Ammon's horn (tissue), 1 donor: ENCODE measurements at regions not wholly inside any gene's neighbourhood (a gene's known extent, or its start where the extent isn't known, plus 50 kb on each side); places are given as distances from the start of the nearest gene placed in this dataset.
A peak's percentile ranks its signal among the peaks of the same experiment; 100 is the strongest.
"Not testable (repeated sequence)": the region's sequence is repeated elsewhere in the genome, so short reads cannot be mapped to it uniquely, and the experiment has no call there.

Experiments used
- DNase-seq: peaks from one replicate; pipeline ENCODE4 v3.0.0-alpha.2; 2016; ENCODE audit warnings: low spot score

- DNase-seq = peak; percentile 6
Measured at GRCh38 chr12:33825986-33826602, 196.2 kb upstream of the ALG10 start.

DNA sequence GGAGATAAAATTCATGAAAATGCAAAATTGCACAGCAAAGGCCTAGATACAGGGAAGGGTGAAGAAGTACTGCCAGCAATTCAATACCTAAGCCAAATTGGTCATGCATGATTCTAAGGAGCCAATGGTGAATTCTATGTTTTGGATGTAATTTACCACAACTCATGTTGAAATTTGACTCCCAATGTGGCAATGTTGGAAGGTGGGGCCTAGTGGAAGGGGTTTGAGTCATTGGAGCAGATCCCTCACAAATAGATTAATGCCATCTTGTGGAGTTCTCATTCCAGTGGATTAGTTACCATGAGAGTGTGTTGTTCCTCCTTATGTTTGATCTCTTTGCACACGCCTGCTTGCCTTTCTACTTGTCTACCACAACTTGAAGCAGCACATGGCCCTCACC, 194.0 kb upstream of the ALG10 start:
- DNase-seq = no peak

DNA sequence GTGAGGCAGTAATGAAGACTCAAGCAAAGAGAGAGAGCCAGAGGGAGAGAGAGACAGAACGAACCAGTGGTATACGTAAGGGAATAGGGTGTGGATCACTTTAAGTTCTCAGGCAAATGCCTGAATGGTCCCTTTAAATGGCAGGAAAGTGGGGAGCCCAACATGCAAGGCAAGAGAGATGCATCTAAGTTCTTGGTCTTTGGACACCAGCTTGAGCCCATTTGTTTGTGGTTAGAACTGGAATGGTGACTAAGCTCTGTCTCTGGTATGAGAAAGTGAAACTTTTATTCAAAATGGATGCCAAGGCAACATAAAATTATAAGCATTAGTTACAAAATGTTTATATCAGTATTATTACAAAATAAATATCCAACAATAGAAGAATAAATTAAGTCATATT, 192.2 kb upstream of the ALG10 start:
- no peak for DNase-seq

- no peak for DNase-seq
Measured at GRCh38 chr12:33832900-33833299, 189.4 kb upstream of the ALG10 start.

DNA sequence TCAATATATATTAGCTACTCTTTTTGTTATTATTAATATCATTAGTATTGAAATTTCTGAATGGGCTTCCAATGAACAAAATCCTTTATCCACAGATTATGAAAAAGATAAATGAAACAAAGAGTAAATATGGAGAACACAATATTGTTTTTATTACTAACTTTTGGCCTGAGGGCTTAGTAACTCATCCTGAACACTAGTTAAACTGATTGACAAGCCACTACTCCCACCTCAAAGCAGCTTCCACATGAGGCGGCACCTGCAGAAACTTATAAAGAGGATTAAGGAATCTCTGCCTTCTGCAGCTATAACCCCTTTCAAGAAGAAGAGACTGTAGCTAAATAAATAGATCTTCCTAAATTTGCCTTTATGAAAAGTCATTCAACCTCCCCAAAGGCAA, 187.6 kb upstream of the ALG10 start:
- DNase-seq = no peak

DNA sequence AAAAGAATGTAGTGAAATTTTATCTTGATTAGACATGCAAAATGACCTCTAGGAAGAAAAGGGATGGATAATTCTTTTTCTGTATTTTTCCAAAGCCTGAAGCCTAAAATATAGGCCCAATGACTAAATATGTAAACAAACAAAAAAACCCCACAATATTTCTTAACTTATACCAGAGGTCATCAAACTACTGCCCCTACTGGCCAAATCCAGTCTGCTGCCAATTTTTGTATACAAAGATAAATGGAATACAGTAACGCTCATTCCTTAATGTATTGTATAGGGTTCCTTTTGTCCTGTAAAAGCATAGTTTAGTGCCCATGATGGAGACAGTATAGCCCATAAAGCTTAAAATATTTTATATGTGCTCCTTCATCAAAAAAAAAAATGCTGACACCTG, 145.7 kb upstream of the ALG10 start:
- DNase-seq = no peak

DNA sequence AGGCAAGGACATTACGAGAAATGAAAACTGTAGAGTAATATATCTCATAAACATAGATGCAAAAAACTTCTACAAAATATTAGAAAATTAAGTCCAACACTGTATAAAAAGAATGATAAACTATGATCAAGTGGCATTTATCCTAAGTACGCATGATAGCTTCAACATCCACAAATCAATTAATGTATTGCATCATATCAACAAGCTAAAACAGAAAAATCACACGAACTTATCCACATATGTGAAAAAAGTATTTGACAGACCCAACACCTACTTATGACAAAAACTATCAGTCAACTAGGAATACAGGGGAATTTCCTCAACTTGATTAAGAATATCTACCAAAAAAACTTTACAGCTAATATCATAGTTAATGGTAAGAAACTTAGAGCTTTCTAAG, 129.9 kb upstream of the ALG10 start:
- DNase-seq = no peak

- DNase-seq = not testable (repeated sequence)
Measured at GRCh38 chr12:33920460-33920859, 101.8 kb upstream of the ALG10 start.

GRCh38 chr12:33926095-33926494, 96.2 kb upstream of the ALG10 start:
- no peak for DNase-seq

DNA sequence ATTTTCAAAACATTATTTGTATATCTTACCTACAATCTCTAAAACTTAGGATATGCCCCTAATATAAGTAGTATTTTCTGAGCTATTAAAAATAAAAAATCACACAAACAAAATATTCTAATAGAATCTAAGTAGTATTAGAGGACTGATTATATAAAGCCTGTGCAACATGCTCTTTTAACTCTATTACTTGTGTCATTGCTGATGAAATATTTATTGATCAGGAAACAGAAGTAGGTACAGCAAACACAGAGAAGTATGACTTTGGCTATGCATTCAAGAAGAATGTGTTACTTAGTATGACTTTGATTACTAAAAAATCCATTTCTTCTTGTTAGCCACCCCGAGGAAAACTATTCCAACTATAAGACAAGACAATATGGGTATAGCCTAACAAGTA, 84.6 kb upstream of the ALG10 start:
- not testable (repeated sequence) for DNase-seq

DNA sequence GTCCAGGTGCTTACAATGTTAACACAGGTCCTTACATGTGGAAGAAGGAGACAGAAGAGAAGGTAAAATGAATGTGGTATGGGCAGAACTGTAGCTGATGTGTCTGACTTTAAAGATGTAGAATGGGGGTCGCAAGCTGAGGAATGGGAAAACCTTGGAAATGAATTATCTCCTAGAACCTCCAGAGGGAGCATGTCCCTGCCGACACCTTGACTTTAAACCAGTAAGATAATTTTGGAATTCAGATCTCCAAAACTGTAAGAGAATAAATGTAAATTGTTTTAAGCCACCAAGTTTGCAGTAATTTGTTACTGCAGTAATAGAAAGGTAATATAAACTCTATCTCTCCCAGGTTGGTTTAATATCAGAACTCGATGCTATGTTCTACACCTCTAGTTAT, 80.1 kb upstream of the ALG10 start:
- no peak for DNase-seq

- DNase-seq = no peak
Measured at GRCh38 chr12:33944703-33945437, 77.4 kb upstream of the ALG10 start.

- DNase-seq = no peak
Measured at GRCh38 chr12:33945438-33945784, 76.9 kb upstream of the ALG10 start.

DNA sequence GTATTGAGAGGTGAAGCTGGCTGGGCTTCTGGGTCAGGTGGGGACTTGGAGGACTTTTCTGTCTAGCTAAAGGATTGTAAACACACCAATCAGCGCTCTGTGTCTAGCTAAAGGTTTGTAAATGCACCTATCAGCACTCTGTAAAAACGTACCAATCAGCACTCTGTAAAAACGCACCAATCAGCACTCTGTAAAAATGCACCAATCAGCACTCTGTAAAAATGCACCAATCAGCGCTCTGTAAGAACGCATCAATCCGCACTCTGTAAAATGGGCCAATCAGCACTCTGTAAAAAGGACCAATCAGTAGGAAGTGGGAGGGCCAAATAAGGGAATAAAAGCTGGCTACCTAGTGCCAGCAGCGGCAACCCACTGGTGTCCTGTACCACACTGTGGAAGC, 56.1 kb upstream of the ALG10 start:
- DNase-seq = not testable (repeated sequence)

DNA sequence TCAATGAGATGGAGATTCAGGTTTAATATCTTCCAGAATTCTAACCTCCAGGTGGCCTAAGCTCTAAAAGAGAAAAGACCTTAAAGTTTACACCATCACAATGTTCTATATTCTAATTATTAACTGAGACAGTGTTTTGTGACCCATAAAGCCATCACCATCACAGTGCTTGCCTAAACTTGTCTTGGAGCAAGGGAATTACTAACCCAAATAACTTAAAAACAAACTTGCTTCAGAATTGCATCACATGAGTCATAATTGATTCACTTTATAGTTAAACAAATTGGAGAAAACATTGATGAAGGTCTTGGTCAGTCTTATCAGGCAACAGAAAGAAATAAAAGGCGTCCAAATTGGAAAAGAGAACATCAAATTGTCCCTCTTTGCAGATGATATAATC, 54.5 kb upstream of the ALG10 start:
- DNase-seq = no peak
